GM18873 (cell line): ENCODE measurements at regions not wholly inside any gene's neighbourhood (a gene's known extent, or its start where the extent isn't known, plus 50 kb on each side); places are given as distances from the start of the nearest gene placed in this dataset.

Experiments used
- ATAC-seq: cut with Tn5 transposase; IDR thresholded peaks from one replicate; pipeline ENCODE4 v1.9.1; 2021; ENCODE audit warnings: mild to moderate bottlenecking, moderate library complexity, moderate number of reproducible peaks; ENCODE audit not compliant: unreplicated experiment, low FRiP score

DNA sequence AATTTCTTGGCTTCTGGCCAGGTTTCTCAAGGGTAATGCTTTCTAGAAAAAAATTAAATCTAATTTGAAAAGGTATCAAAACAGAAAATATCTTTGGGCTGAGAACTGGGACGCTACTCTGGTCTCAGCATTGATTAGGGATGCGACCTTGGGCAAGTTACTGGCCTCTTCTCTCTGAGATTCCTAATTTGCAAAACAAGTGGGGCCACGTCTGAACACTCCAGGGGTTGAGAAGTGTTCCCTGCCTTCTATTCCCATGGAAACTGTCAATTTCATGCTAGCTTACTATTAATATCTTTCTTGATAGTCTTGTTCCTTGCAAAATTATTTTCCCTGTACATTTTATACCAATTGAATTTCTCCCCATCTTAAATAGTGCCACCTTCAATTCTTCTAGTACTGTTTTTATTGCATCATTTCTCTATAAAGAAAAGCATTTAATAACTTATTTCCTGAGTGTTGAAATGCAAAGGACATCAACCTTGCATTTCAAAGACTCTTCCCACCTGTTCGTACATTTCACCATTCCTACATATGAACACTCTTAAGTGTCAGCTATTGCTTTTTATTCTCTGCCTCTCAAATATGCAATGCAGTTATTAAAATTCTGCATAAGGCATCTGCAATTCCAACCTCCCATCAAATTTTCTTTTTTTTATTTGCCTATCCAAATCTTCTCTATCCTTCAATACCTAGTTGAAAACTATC is 118.3 kb upstream of the DSEL start:
- ATAC-seq = no peak

DNA sequence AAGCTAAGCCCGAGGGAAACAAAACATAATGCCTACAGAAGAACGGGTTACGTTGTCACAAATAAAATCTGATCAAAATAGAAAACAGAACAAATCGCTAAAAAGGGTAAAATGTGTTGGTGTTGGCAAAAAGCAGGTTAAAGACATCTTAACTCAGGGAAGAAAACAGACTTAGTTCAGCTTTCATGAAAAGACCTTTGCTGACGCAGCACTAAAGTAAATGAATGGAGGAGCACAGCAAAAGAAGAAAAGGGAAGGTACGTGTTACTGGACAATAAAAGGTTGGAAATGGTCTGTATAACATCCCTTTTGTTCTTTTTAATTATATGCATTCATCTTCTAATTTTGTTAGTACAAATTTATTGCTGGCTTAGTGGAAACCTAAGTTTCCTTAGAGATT is 117.4 kb upstream of the DSEL start:
- no peak for ATAC-seq

DNA sequence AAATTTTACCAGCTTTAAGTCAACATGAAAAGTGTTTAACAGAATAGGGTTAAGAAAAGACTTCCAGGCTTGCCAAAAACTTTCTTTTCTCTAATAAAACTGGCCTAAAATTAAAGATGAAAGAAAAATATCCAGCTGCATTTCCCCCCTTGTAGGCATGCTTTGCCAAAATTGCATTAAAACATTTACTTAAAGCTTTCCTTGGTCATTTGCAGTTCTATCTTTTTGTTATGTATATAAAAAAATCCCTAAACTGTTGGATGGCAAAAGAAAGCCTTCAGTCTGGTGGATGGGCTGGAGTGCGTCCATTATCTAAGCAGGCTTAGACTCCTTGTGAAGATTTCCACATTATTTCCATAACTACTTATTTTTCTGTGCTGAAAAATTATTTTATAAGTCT is 105.4 kb upstream of the DSEL start:
- ATAC-seq = no peak

DNA sequence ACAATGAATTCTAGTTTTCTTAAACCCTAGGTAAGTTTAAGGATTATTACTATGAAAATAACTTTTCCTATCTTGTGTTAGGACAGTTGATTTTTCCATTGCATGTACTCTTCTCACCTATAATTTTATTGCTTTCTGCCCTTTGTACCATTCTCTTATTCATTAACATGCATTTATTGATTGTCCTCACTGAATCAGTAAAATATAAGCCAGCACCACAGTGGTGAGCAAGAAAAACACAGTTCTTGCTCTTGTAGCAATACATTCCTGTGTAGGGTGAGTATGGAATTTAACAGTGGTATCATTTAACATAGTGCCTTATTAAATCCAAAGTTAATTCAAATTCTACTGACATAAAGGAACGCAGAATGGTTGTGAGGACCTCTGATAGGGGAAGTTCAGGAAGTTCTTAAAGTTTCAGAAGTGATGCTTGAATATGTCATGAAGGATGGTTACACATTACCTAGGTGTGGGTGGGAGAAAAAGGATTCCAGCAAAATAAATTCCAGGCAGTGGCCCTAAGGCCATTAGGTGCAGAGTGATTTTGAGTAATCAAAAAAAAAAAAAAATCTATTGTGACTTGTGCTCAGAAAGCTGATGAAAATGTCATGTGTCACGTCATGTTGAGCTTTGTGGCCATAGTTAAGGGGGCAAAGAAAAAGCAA is 104.7 kb upstream of the DSEL start:
- no peak for ATAC-seq

DNA sequence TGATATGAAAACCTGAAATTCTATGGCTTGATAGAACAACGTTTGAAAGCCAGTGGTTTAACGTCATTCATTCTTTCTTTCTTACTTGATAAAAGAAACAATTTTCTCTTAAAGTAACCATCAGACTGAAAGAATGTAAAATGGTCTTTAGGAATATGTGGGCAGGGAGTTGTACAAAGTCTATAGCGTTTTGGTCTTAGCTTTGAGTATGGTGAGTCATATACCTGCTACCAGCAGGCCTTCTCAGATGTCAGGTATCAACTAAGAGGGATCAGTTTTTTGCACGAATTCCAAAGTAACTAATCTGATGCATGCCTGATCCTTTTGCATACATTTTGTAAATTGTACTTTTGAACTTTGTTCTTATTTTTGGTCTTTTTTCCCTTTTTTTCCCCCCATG is 101.5 kb upstream of the DSEL start:
- ATAC-seq = no peak

DNA sequence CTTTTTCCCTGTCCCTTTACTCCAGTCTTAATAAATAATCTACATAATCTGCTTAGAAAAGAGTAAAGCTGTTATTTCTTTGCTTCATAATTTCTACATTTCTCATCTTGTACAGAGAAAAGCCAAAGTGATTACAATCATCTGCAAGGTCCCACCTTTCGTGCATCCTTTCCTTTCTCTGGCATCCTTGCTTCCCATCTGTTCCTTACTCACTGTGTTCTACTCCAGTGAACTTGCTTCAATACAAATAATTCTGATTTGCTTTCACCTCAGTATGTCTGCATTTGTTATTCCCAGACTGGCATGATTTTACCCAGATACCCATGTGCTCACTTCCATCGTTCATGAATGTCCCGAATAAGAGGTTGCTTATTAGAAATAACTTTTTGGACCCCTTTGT is 99.4 kb upstream of the DSEL start:
- no peak for ATAC-seq

DNA sequence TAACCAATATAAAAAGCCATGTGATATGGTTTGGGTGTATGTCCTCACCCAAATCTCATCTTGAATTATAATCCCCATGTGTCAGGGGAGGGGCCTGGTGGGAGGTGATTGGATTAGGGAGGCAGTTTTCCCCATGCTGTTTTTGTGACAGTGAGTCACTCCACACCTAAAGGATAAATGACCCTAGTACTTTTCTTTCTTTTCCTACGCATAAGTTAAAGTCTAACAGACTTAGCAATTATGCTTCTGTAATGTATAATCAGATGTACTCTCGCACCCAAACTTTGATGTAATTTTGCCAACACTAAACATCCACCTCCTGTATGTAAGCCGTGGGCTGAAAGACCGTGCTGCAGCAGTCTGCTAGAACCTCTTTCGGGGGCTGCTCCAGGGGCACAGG is 97.2 kb upstream of the DSEL start:
- ATAC-seq = no peak

DNA sequence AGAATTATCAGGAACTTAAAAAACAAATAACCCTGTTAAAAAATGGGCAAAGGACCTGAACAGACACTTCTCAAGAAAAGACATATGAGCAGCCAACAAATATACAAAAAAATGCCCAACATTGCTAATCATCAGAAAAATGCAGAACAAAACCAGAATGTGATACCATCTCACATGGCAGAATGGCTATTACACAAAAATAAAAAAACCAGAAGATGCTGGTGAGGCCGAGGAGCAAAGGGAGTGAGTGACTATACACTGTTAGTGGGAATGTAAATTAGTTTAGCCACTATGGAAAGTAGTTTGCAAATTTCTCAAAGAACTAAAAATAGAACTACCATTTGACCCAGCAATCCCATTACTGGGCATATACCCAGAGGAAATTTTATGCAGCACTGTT is 95.8 kb upstream of the DSEL start:
- no peak for ATAC-seq

DNA sequence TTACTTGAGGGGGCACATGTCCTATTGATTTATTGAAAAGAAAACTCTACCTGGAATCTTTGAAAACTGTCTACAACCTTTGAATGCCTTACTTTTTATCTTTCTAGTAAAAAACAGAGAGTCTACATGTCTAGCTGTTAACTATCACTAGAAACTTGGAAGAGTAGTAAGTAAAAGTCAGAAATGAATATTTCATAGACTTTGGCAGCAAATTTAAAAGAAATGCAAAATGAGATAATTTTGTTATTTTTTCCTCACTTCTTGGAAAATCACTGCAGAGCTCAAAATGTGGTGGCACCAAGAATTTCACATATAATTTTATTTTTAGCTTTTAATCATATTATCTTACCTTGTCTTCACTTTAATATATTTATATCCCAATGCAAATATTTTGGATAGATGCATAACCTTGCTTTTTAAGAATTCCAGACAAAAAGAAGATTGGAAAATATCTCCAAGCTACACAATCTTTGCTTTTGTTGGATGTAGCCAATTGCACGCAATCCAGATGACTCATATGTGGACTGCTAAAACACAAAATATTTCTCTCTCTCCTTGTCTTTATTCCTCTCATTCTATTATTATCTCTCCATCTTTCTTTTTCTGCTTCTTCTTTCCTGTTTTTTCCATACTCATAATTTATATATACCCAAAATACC is 92.2 kb upstream of the DSEL start:
- no peak for ATAC-seq

DNA sequence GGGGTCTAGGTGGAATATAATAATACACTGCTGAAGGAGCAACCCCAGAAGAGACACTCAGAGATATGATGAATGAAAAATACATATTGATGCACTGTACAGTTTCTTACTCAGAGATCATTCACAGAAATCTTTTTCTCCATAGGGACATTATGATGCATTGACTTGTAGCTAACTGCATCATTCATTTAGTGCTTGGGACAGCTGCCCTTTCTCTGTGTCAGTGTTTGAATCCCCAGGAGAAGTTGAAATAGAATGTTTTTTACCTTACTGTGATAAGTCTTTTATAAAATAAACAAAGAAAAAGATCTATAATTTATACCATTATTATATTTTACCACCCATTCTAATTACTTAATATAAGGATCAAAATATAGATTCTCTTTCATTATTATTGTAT is 91.7 kb upstream of the DSEL start:
- ATAC-seq = no peak

DNA sequence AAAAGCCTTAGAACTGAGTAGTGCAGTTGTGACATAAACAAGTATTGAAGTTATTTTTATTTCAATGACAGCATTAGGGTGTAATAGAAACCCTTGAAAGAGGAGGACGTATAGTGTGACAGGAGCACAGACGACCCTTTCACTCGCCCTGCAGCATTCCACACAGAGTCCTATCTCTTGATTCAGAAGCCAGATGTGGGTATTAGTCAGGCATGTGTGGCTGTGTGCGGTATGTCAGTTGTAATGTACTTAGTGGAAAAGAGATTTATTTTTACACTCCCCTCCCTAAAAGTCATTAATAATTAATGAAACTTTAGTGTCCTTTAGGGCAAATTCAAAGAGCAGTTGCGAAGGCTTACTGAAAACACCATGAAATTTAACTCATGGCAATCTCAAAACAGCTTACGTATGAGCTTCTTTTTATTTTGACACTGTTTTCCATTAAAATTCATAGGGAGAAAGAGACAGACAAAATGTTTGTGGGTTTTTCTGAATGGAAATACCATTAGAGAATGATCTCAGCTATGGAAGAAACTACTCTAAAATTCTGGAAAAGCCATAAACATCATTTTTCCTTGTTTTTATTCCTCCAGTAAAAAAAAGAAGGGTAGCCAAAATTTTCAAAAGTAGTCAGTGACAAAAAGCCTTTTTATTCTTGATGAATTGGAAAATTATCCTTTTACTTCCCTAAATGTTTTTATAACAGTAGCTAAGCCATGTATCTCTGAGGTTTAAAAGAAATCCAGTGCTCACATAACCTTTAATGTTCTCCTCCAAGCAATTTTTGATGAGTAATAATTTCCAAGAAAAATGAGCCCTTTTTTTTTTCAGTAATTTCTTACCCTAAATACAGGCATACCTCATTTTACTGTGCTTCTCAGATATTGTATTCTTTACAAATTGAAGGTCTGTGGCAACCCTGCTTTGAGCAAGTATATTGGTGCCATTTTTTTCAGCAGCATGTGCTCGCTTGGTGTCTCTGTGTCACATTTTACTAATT is 84.0 kb upstream of the DSEL start:
- no peak for ATAC-seq

DNA sequence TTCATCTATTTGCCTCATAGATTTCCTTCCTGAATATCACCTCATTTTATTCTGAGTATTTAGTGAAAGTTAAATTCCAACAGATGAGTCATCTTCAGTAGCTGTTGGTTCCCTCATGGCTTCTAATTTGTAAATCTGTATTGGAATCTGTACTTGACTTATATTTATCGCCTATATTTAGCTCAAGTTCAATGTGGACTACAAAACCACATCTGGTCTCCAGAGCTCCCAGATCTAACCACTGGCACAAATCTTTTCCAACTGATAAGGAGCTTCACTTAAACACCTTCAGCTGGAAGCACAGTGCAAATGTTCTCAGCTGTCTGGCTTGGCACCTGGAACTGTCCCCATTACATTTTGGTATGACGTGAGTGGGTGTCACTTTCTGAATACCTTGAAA is 82.8 kb upstream of the DSEL start:
- no peak for ATAC-seq

DNA sequence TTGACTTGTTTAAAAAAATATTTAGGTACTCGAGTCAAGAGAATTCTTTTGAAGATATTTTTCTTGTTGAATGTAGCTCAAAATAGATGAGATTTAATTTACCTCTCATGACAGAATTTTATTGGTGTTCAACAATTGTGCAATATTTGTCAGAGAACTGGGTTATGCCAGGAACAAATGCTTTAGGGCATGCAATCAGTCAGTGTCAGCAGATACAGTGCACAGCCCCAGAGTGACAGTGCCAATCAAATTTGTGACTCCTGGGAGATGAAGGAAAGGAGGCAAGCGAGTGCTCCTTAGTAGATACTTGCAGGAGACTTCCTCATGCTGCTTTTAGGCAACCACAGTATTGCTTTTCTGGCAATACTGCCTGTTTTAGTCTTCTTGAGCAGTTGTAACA is 81.2 kb upstream of the DSEL start:
- ATAC-seq = no peak

DNA sequence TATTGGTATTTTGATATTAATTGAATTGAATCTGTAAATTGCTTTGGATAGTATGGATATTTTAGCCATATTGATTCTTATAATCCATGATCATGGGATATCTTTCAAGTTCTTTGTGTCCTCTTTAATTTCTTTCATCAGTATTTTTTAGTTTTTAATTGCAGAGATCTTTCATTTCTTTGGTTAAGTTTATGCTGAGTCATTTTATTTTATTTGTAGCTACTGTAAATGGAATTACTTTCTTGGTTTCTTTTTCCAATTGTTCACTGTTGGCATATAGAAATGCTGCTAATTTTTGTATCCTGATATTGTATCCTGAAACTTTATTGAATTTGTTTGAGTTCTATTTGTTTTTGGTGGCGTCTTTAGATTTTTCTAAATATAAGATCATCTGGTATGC is 79.5 kb upstream of the DSEL start:
- no peak for ATAC-seq

DNA sequence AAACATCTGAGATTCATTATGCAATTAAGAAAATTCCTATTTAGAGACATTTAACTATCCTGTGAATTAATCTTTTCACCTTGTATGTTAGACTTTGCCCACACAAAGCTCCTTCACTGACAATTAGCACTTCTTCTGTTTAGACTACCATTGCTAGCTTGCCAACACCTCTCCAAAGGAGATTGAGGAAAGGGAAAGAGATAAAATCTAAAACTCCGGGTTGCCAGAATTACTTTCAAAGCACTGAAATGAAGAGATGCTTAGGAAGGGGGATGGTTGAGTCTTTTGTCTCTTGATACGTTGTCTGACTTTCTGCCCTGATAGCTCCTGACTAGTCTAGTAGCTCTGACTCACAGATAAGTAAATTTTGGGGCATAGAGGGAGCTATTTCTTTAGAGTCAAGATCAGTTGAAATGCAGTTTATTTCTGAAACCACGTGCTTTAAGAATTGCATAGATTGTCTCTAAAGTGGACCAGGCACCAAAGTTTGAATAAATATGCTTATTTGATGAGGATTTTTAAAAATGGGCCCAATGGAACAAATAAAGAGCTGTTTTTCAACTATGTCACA is 74.1 kb upstream of the DSEL start:
- ATAC-seq = no peak

DNA sequence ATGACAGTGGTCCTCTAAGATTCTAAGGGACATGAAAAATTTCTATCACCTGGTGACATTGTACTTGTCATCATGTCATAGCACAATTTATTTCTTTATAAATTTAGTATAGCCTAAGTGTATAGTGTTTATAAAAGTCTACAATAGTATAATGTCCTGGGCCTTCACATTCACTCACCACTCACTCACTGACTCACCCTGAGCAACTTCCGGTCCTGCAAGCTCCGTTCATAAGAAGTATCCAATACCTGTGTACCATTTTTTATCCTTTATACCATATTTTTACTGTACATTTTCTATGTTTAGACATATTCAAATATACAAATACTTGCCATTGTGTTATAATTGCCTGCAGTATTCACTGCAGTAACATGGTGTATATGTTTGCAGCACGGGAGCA is 72.8 kb upstream of the DSEL start:
- no peak for ATAC-seq

DNA sequence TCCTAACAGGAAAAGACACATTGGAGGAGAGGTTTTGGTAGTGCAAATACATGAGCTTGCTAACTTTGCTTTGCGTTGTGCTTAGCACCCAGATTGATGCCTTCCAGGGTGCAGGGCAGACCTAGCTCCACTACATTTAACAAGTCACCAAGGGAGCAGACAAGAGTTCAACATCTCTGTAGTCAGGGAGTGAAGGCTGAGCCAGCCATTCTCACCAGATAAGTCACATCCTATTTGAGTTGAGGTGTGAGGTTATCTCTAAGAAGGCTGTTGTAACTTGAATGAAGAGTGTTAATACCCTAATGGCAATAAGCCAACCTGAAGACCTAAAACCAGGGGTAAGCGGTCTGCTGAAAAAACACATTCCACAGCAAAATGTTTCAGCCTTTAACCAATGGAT is 69.6 kb upstream of the DSEL start:
- no peak for ATAC-seq

DNA sequence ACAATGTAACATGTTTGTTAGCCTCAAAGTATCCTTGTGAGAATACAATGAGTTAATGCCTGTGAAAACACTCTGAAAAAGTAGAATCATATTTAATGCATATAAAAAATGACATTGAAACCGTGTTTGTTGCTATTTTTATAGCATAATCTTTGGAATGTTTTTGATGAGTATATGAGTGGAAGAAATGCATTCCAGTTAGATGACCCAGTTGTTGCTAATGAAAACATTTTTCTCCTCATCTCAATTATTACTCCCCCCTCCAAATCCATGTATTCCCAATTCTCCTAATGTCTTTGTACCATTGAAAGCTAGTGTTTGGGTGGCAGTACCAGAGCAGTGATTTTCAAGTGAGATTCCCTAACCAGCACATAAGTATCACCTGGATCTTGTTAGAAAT is 67.1 kb upstream of the DSEL start:
- no peak for ATAC-seq

DNA sequence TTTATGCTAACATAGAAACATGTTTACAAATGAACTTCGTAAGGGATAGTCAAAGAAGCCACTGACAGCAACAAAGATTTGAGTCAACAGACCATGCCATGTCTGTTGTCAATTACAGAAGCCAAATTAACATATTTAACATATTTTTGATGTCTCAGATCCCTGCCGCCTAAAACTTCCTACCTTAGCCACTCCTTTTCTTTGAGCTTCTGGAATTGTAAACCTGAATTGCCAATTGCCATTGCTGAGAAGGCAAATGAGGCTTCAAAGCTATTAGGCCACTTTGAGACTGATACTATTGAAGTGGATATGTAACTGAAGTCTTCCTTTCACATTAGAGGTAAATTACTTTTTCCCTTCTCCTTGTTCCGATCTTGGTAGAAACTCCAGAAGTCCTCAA is 66.0 kb upstream of the DSEL start:
- ATAC-seq = no peak

DNA sequence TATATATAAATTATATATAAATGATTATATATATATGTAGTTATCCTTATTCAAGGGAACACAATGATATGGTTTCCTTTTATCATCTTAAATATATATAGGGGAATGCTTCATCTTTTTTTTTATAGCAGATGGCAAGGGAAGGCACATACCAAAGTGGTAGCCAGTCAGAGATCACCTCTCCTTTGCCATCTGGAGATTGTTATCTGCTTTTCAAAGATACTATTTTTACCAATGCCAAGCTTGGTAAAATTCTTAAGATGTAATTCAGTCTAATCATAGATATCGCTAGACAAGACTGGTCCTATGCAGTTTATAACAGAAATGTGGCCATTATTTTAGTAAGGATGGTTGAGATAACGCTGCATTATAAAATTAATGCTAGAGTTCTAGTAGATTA is 64.7 kb upstream of the DSEL start:
- no peak for ATAC-seq

DNA sequence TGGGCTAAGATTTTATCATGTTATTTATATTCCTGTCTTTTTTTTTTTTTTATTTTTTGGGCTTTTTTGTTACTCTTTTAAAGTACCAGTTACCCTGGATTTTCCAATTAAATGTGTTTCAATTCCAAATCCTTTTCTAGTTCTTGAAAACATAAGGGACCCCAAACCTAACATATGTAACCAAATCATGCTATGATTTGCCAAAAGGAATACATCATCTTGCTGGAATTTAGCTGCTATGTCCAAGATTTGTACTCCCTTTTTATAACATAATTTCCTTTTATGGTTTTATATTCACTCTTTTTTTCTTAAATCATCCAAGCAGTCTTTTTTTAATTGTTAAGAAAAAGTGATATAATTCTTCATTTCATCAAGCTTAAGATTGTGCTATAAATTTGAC is 60.9 kb upstream of the DSEL start:
- ATAC-seq = no peak
